ENCODE measurements at regions not wholly inside any gene's neighbourhood (a gene's known extent, or its start where the extent isn't known, plus 50 kb on each side); places are given as distances from the start of the nearest gene placed in this dataset.

- no peak for DNase-seq (ENCODE audit: low spot score)
These were observed 297.6 kb upstream of the RUNX1 start for GRCh38 chr21:35346697-35347096.

DNA sequence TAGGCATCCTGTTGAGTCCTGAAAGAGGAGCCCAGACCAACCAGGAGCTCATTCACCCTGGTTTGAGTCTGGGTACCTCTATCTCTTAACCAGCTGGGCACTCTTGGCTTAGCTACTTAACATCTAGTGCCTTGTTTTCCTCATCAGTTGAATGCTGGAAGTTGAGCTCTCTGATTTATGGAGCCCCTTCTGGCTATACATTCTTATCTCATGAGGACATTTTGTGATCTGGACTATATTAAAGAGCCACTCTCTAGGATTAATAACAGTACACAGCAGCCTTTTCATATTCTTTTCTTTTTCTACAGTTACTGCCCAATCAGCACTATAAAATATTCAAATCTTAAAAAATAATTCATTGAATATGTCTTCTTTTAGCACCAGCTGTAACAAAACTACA lies 296.9 kb upstream of the RUNX1 start:
- no peak for DNase-seq (ENCODE audit: low spot score)

DNA sequence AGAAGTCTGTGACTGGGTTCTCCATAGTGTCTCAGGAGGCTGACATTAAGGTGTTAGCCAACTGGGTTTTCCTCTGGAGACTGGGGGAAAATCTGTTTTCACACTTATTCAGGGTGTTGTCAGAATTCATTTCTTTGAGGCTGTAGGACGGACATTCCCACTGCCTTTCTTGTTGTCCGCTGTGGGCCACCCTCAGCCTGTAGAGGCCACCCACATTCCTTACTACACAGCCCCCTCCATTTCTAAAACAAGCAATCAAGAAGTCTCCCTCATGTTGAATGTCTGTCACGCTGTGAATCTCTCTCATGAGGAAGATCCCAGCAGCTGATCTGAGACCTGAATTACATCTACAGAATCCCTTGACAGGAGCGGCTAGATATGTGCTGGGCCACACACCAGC lies 295.5 kb upstream of the RUNX1 start:
- no peak for DNase-seq (ENCODE audit: low spot score)

DNA sequence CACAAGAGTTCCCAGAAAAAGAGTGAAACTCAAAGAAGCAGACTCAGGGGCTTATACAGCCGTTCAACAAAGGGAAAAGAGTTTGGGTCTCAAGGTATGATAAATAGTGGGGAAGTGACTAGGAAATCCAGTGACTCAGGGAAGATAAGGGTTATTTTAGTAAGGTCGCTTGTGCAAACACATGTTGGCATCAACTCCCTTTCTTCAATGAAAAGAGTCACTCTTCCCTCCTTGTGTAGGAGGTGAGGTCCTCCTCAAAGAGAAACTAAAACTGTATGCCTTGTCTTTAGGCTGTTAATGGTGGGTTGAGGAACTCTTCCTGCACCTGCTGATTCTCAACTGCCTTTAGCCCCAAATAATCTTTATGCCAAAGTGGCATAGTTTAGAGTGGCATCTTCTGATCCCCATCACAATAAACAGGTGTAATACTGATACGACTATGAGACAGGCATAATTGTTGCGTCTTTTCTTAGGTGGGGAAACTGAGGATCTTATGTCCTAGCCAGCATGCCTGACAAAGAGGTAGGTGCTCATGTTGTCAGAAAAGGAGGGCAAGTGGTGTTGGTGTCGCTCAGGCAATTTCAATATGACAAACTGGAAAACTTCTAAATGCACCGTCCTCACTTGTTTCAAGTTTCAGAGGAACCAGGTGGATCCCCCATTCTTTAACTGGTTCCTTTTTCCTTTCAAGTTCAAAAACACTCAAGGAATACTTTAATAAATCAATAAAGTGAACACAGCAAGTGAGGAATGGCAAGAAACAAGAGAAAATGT lies 294.1 kb upstream of the RUNX1 start:
- no peak for DNase-seq (ENCODE audit: low spot score)

DNA sequence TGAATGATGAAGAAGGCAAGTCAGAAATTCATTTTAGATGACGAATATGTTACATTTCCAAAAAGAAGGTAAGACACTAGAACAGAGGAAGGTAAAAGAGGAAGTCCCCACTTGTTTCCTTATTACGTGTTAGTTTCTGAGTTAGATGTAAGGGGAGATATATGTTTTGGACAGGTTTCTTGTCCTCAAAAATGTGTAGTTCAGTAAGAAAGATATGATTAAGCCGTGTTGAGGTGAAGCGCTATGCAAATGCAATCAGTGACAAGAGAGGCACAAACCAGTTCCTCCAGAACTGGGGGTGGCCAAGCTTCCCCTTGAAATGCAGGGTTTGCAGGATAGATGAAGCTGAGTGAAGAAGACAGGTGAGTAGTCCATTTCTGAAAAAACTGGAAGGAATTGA lies 293.3 kb upstream of the RUNX1 start:
- no peak for DNase-seq (ENCODE audit: low spot score)

- DNase-seq (ENCODE audit: low spot score) = no peak
These were observed 291.2 kb upstream of the RUNX1 start for GRCh38 chr21:35340273-35340672.

- DNase-seq (ENCODE audit: low spot score) = no peak
These were observed 290.0 kb upstream of the RUNX1 start for GRCh38 chr21:35338881-35339632.

GRCh38 chr21:35338281-35338680 lies 289.2 kb upstream of the RUNX1 start:
- DNase-seq (ENCODE audit: low spot score) = no peak

DNA sequence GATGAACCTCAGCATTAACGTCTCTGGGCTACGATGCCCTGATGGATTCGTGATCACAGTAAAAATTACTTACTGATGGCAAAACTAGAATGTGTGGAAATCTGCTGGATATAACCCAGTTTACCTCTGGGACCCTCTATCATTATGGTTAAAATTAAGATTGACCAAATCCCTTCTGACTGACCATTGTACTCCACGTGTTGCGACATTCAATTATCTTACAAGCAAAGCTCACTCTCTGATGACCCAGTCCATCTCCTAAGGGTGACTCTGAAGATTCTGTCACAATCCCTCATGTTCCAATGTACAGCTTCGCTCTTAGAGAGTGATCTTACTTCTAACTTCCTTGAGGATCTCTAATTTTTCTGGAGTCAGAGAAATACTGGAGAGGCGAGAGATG lies 288.5 kb upstream of the RUNX1 start:
- no peak for DNase-seq (ENCODE audit: low spot score)

DNA sequence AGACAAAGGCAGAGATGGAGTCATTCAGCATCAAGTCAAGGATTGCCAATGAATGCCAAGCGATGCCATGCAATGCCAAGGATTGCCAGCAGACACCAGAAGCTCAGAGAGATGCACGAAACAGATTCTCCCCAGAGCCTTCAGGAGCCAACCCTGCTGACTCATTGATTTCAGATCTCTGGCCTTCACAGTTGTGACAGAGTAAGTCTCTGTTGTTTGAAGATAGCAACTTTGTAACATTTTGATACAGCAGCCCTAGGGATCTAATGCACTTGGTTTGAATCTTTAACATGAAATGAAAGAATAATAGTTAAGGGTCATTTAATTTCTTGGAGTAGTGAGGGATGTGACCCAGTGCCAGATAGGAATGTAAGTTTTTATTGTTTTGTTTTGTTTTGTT lies 287.4 kb upstream of the RUNX1 start:
- DNase-seq (ENCODE audit: low spot score) = no peak

GRCh38 chr21:35335951-35336446 lies 286.9 kb upstream of the RUNX1 start:
- DNase-seq (ENCODE audit: low spot score) = no peak

GRCh38 chr21:35333831-35334618 lies 284.9 kb upstream of the RUNX1 start:
- DNase-seq (ENCODE audit: low spot score) = no peak

DNA sequence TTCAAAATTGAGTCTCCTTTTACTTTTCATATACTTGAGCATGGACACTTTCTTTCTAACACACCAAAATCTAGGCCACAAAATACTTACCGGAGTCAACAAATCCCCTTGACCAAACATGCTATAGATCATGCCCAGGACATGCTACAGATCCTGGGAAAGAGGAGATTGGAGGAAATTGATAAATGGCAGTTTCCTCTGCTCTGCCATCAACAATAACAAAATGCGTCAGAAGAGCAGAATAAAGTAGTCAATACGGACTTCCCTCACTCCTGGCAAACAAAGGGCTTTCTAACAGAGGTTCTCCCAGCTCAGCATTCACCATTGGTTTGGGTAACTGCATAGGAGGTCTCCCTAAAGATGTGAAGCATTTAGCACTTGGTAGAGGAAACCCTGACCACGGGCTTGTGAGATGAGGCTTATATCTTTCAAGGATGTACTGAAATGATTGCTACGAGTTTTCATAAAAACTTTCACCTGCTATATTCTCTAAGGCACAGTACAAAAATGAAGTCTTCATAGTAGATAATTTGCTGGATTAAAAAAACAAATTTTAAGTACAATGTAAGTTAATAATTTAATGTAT lies 283.8 kb upstream of the RUNX1 start:
- DNase-seq (ENCODE audit: low spot score) = no peak

DNA sequence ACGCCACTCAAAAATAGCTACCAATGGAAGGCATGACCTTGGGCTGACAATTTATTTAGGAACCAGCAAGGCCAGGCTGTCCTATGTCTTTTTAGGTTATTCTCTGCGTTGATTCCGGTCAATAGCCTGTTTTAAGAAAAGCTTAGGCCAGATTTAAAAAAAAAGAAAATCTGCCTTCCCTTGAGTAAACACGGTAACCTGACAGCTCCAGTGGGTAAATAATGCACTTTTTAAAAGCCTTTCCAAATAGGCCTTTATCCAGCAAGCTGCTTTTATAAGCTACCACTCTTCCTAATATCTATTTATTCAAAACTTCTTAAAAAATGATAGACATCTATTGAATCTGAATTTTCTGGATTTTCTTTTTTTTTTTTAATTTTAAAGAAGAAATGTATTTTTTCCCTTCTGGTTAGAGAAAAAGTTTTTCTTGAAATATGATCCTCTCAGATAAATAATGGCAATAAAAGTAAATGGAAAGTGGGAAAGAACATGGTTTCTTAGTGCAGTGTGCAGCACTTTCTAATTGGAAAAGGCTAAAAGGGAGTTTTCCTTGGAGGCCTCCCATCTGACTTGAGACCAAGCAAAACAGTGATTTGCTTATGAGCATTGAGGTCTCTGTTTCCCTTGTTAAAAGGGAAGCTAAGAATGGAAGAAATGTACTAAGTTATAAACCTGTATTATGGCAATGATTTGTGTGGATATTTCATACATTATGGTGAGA lies 281.0 kb upstream of the RUNX1 start:
- no peak for DNase-seq (ENCODE audit: low spot score)

DNA sequence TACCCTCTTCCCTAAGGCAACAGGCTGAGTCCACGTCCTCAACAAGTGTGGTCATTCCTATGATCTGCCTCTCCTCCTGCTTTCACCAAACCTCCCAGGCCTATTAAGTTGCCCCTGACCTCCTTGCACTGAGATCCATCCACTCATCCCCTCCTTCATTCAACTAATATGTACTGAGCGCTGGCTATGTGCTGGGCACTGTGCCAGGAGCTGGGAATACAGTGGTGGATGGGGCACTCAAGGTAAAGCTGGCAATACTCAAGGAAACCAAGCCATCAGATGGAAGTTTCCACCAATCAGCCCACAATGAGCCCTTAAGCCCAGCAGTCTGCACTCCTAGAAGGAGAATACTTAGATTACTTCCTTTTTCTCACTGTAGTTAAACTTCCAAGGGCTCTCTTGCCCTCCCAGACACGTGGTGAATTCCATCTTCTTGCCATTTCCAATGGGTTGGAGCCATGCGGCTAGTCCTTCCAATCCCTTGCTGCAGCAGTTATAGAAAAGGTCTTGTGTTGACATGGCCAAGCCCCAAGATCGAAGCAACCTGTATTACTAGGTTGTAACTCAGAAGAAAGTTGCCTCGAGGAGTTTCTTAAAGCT lies 279.9 kb upstream of the RUNX1 start:
- DNase-seq (ENCODE audit: low spot score) = no peak

DNA sequence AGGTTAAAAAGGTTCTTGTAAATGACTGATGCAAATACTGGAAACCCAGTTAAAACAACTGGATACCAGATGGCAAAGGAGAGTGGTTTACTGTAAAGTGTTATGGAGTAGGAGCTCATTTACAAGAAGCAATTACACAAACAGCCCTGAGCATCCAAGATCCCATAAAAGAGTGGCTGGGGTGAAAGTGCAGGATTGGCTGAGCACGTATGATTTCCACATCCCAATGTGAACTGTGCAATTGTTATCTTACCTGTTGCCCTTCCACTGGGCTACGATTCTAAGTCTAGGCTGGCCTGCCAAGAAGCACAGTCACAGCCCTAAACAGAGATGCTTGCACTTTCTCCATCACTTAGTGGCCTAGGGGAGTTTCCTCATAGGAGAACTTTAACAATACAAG lies 277.6 kb upstream of the RUNX1 start:
- no peak for DNase-seq (ENCODE audit: low spot score)

DNA sequence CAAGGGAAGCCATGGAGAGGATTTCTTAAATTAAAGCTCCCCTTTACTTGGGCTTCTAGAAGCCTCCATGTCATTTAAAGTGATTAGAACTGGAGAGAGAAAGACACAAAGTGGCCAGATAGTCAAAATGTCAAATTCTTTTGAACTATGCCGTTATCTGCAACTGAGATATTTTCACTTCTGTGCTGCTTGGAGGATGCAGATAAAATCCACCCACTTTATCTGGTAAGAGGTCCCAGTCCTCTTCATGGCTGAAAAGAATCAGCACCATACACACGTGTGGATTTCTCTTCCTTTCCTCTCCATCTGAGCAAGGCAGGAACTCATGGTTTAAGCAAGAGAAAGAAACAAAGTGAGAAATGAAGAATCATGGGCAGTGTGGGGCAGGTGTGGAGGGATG lies 276.9 kb upstream of the RUNX1 start:
- no peak for DNase-seq (ENCODE audit: low spot score)

DNA sequence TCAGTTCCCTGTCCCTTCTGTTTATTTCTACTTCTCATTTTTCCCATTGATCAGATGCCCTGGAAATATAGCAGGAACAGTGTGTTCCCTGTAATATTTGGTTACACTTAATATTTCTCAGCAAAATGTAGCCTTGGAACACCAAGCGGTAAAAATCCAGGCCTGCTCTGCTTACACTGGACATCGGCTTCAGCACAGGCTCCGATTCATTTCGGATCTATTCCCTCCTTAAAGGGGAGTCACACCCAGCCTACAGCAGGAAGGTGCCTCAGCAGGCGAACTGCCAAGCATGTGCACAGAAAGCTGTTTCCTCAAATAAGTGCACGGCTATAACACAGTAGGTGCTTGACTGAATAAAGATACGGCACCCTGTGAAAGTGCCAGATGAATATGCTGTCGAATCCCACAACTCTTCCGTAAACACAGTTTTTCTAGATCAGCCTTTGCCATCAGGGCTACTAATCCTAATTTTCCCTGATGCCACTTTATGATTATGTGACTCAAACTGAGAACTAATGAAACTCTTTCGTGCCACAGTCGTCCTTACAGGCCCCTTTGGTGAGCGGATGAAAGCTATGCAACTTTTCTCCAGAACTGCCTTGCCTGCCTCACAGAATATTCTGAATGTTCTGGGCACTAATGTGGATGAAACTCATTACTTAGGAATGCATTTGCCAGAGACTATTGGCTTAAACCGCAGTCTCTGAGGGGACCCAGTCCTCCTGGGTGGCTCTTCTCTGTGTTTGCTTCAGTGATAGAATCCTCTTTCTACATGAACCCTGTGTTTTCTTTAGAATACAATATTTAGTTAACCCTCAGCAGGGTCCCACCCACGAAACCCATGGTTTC lies 275.5 kb upstream of the RUNX1 start:
- no peak for DNase-seq (ENCODE audit: low spot score)

DNA sequence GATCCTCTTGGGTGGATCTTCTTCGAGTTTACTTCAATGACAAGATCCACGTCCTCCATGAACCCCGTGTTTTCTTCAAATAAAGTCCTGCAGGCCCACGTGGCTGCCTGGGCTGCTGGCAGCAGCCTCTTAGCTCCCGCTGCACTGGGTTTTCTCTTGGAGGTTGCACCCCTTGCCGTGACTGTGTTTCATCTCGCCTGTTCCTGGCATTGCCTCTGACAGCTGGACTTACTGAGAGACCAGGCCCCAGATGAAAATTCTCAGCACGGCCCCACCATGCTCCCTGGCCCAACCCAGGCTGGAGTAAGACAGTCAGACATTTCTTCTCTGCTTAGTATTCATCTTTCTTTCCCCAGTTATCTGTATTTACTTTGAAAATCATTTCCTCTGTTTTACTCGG lies 274.8 kb upstream of the RUNX1 start:
- peak; percentile 73 for DNase-seq (ENCODE audit: low spot score)

All from SK-N-DZ (cell line).